Naive thymus-derived CD4-positive, alpha-beta T cell (primary cell): ENCODE measurements at regions not wholly inside any gene's neighbourhood (a gene's known extent, or its start where the extent isn't known, plus 50 kb on each side); places are given as distances from the start of the nearest gene placed in this dataset.

Source experiments
- ATAC-seq: fragments of 150-1000 bp; cut with Tn5 transposase; 2 replicates; pipeline ENCODE4 v1.10.0; 2021; ENCODE audit warnings: mild to moderate bottlenecking, moderate library complexity
- CTCF ChIA-PET: fragments of 350-600 bp; sonication (Branson Sonifier 250); formaldehyde crosslinking; loops from one replicate; lab custom pipeline; 2021; ENCODE audit warnings: antibody characterized with exemption; lab: Charles Lee
- POLR2A ChIA-PET: fragments of 350-600 bp; sonication (Branson Sonifier 250); formaldehyde crosslinking; loops from one replicate; lab custom pipeline; 2021; ENCODE audit warnings: antibody characterized with exemption, inconsistent platforms; lab: Charles Lee
- DNase-seq, 9 donors: peaks; one replicate each; pipeline versions ENCODE4 v3.0.0 to v3.0.0-alpha.2; 2020 to 2022; ENCODE audit warnings: mixed read lengths in 1 of 9
- H3K27ac ChIP-seq: one replicate; pipeline ENCODE4 v1.7.0; 2013; ENCODE audit warnings: mild to moderate bottlenecking, low read depth, low read length, moderate library complexity
- H3K27me3 ChIP-seq, 2 donors: one replicate each; pipeline ENCODE4 v1.7.0; 2013; ENCODE audit warnings: low read length in 2 of 2, mild to moderate bottlenecking in 2 of 2, moderate library complexity in 2 of 2; ENCODE audit not compliant: control insufficient read depth in 2 of 2, insufficient read depth in 2 of 2
- H3K36me3 ChIP-seq, 3 experiments: 1 replicate in 2 of 3; 2 replicates in 1 of 3; pipeline ENCODE4 v1.7.0; 2013; ENCODE audit warnings: low read length in 3 of 3, mild to moderate bottlenecking in 3 of 3, moderate library complexity in 1 of 3; ENCODE audit not compliant: insufficient read depth in 3 of 3, control insufficient read depth in 2 of 3
- H3K4me1 ChIP-seq, 2 donors: one replicate each; pipeline ENCODE4 v1.7.0; 2013; ENCODE audit warnings: low read length in 2 of 2, mild to moderate bottlenecking in 2 of 2, moderate library complexity in 1 of 2; ENCODE audit not compliant: control insufficient read depth in 2 of 2, insufficient read depth in 2 of 2
- H3K4me3 ChIP-seq: 2 replicates; pipeline ENCODE4 v1.7.0; 2013; ENCODE audit warnings: mild to moderate bottlenecking, low read length
- H3K9me3 ChIP-seq, 3 experiments: 1 replicate in 2 of 3; 2 replicates in 1 of 3; pipeline ENCODE4 v1.7.0; 2013; ENCODE audit warnings: low read length in 3 of 3; ENCODE audit not compliant: control insufficient read depth in 2 of 3
- H3K27ac Mint-ChIP-seq, 9 donors: one replicate each; pipeline ENCODE4 v1.8.0; 2020 to 2022; ENCODE audit warnings: mixed read lengths in 9 of 9, mild to moderate bottlenecking in 8 of 9, moderate library complexity in 5 of 9, inconsistent platforms in 2 of 9
- H3K27me3 Mint-ChIP-seq, 5 donors: one replicate each; pipeline ENCODE4 v1.8.0; 2021 to 2022; ENCODE audit warnings: mixed read lengths in 5 of 5, mild to moderate bottlenecking in 1 of 5
- H3K36me3 Mint-ChIP-seq, 5 donors: one replicate each; pipeline ENCODE4 v1.8.0; 2020 to 2022; ENCODE audit warnings: mixed read lengths in 5 of 5, mild to moderate bottlenecking in 3 of 5, inconsistent platforms in 1 of 5
- H3K4me1 Mint-ChIP-seq, 7 donors: one replicate each; pipeline ENCODE4 v1.8.0; 2020 to 2022; ENCODE audit warnings: mixed read lengths in 7 of 7, mild to moderate bottlenecking in 3 of 7, inconsistent platforms in 1 of 7
- H3K4me3 Mint-ChIP-seq, 10 donors: one replicate each; pipeline ENCODE4 v1.8.0; 2020 to 2022; ENCODE audit warnings: mild to moderate bottlenecking in 10 of 10, mixed read lengths in 10 of 10, moderate library complexity in 6 of 10, inconsistent platforms in 2 of 10
- H3K9me3 Mint-ChIP-seq, 11 donors: one replicate each; pipeline ENCODE4 v1.8.0; 2020 to 2022; ENCODE audit warnings: mixed read lengths in 11 of 11, mild to moderate bottlenecking in 4 of 11, inconsistent platforms in 1 of 11, moderate library complexity in 1 of 11
- intact Hi-C, 2 donors: fragments of 100-400 bp; cut with micrococcal nuclease; formaldehyde crosslinking; loops; one replicate each; pipeline ENCODE4 v1.15.1; 2023

DNA sequence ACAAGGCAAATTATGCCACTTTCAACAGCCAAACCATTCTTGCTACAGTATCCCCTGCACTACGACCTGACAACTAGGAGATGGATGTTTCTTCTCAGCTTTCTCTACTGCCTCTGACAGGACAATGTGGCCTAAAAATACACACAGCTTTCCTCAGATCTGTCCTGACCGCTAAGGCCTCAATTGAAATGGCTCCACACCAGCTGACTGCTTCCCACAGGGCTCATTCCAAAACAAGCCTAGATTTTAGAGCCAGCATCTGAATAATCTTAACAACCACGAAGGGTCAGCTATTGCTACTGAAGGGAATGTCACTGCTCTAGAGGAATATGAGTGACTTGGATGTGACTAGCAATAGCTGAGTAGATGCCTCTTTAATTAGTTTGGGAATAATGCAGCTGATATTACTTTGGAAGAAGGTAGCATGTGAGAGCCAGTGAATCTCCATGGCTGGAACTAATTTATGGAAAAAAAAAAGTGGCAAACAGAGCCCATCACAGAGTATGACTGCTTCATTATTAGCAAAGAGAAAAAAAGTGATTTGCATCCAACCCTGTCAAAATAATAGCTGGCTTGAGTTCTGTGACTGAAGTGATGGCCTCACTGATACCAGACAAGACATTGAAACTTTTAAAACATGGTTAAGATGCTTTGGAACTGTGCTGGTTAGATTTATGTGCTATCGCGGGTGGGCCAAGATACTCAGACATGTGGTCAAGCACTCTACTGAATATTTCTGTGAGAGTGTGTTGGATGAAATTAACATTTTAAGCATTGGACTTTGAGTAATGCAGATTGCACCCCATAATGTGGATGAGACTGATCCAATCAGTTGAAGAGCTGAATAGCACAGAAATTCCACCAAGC lies 450.2 kb downstream of the NR2F1-AS1 start:
- H3K27me3 ChIP-seq, result no peaks in the 10 kb centered on the region
- CTCF ChIA-PET, result no interaction called here
- no peaks in the 10 kb centered on the region for H3K9me3 ChIP-seq
- ATAC-seq, result no peak
- Mint-ChIP-seq H3K27ac (no peak overlapping the region), H3K36me3 (no peaks in the 10 kb centered on the region), H3K9me3 (peaks cover 0 to 3% (median 0%) of the 10 kb centered on the region in 11 donors), H3K27me3 (peaks cover 0 to 3% (median 0%) of the 10 kb centered on the region in 5 donors), H3K4me3 (no peak overlapping the region), H3K4me1 (no peaks in the 10 kb centered on the region)
- no peak overlapping the region for H3K27ac ChIP-seq
- H3K4me1 ChIP-seq, result no peaks in the 10 kb centered on the region
- DNase-seq, result no peak
- intact Hi-C loops, result no loop called here
- no peak overlapping the region for H3K4me3 ChIP-seq
- POLR2A ChIA-PET, result no interaction called here
- no peaks in the 10 kb centered on the region for H3K36me3 ChIP-seq

DNA sequence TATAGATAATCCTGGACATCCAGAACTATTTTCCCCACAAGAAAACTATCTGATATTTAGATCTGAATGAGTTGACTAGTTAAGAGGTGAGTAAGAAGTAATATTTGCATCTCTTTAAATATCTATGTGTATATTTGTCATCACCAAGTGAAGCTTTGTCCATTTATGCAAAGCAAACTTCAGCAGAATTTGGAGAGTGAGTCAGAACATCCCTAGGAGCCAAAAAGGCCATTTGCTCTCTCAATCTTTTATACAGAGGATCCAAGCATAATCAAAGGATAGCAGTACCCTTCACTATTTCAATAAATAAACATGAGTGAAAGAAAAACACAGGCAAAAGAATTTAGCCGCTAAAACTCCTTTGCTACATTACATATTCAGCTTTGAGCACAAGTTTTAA lies 454.4 kb downstream of the NR2F1-AS1 start:
- Mint-ChIP-seq H3K36me3 (no peaks in the 10 kb centered on the region), H3K9me3 (peaks cover 0 to 5% (median 0%) of the 10 kb centered on the region in 11 donors), H3K27ac (no peak overlapping the region), H3K4me3 (no peak overlapping the region), H3K4me1 (no peaks in the 10 kb centered on the region), H3K27me3 (peaks cover 0 to 3% (median 0%) of the 10 kb centered on the region in 5 donors)
- POLR2A ChIA-PET, result no interaction called here
- Histone ChIP-seq H3K27me3 (no peaks in the 10 kb centered on the region), H3K36me3 (no peaks in the 10 kb centered on the region), H3K27ac (no peak overlapping the region), H3K4me3 (no peak overlapping the region), H3K9me3 (no peaks in the 10 kb centered on the region), H3K4me1 (no peaks in the 10 kb centered on the region)
- DNase-seq (no peak), ATAC-seq (no peak)
- intact Hi-C loops, result no loop called here
- CTCF ChIA-PET, result no interaction called here

DNA sequence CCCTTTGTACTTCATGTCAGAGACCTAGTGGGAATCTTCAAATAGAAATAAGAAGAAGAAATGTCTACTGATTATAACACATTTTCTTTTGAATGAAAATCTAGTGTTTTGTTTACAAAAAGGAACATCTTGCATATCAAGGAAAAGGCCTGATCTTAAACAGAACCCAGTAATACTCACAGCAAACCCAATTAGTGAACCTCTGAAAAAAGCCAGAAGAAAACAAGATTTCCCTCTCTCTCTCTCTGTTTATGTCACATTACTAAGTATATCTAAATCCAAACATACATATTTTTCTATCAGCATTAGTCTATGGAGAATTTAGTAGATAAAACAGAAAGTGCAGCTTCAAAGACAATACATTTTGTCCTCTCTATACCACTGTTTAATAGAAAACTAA lies 457.9 kb downstream of the NR2F1-AS1 start:
- Mint-ChIP-seq H3K27me3 (no peaks in the 10 kb centered on the region), H3K27ac (no peak overlapping the region), H3K4me3 (no peak overlapping the region), H3K36me3 (no peaks in the 10 kb centered on the region), H3K9me3 (peaks cover 0 to 9% (median 0%) of the 10 kb centered on the region in 11 donors), H3K4me1 (no peaks in the 10 kb centered on the region)
- ChIA-PET CTCF (no interaction called here), POLR2A (no interaction called here)
- Histone ChIP-seq H3K4me1 (no peaks in the 10 kb centered on the region), H3K27ac (no peak overlapping the region), H3K27me3 (no peaks in the 10 kb centered on the region), H3K4me3 (no peak overlapping the region), H3K36me3 (no peaks in the 10 kb centered on the region), H3K9me3 (no peaks in the 10 kb centered on the region)
- DNase-seq (no peak), ATAC-seq (no peak)
- intact Hi-C loops, result no loop called here

DNA sequence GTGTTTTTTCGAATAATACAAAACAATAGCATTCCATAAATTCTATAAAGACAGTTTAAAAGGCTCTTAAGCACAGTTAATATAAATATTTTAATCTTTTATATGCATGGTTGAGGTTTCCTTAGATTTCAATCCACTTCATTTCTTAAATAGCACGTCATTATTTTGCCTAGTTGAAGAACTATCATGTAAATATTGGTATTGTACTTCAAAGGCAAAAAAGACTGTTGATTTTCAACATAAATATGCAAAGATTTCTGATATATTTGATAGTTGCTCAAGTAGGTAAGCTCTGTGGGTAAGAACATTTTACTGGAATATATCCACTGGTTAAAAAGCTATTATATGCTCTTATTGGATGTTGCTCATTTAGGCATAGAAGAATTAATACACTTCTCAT lies 458.6 kb downstream of the NR2F1-AS1 start:
- H3K27ac Mint-ChIP-seq, result no peak overlapping the region
- Histone ChIP-seq H3K27me3 (no peaks in the 10 kb centered on the region), H3K27ac (no peak overlapping the region), H3K9me3 (no peaks in the 10 kb centered on the region), H3K4me3 (no peak overlapping the region), H3K4me1 (no peaks in the 10 kb centered on the region), H3K36me3 (no peaks in the 10 kb centered on the region)
- no peaks in the 10 kb centered on the region for H3K36me3 Mint-ChIP-seq
- no peaks in the 10 kb centered on the region for H3K4me1 Mint-ChIP-seq
- no peak for DNase-seq
- no peaks in the 10 kb centered on the region for H3K27me3 Mint-ChIP-seq
- no peak for ATAC-seq
- intact Hi-C loops, result no loop called here
- H3K4me3 Mint-ChIP-seq, result no peak overlapping the region
- ChIA-PET CTCF (no interaction called here), POLR2A (no interaction called here)
- peaks cover 0 to 10% (median 0%) of the 10 kb centered on the region in 11 donors for H3K9me3 Mint-ChIP-seq

DNA sequence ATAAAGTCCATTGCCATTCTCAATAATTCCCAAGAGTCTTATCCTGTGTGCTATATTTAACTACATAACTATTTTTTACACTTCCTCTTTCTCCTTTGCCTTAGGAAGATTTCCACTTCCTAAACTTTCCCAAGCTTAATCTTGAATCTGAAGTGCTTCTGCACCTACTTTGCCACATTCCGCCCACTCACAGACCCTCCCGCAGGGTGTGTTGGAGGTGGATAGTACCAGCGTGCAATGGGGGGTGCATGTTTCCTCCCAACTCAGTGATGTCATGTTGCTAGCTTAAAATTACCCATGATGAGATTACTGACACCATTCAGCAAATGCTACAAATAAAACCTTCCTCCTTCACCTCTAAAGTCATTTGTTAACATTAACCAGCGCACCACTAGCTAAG lies 460.2 kb downstream of the NR2F1-AS1 start:
- no peak overlapping the region for H3K4me3 Mint-ChIP-seq
- DNase-seq (no peak), ATAC-seq (no peak)
- ChIA-PET POLR2A (no interaction called here), CTCF (no interaction called here)
- peaks cover 0 to 10% (median 0%) of the 10 kb centered on the region in 11 donors for H3K9me3 Mint-ChIP-seq
- Histone ChIP-seq H3K36me3 (no peaks in the 10 kb centered on the region), H3K27ac (no peak overlapping the region), H3K27me3 (no peaks in the 10 kb centered on the region), H3K4me1 (no peaks in the 10 kb centered on the region), H3K4me3 (no peak overlapping the region), H3K9me3 (no peaks in the 10 kb centered on the region)
- H3K4me1 Mint-ChIP-seq, result no peaks in the 10 kb centered on the region
- intact Hi-C loops, result no loop called here
- H3K27me3 Mint-ChIP-seq, result no peaks in the 10 kb centered on the region
- no peaks in the 10 kb centered on the region for H3K36me3 Mint-ChIP-seq
- no peak overlapping the region for H3K27ac Mint-ChIP-seq

DNA sequence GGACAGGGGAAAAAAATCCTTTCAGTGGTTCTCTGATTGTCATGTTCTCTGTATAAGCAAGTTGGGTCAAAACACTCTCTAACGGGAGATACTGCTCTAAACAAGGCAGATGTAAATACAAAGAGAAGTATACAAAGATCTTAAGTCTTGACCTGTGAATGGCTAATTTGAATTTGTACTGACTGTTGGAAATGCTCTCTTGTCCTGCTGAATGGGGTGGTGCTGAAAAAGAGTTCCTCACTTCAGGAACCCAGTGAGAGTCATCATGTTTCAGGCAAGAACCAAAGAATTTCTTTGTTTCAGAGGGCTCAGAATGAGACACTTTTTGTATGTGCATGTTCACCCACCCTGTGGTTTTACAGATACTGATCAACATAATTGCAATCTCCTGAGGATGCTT lies 461.0 kb downstream of the NR2F1-AS1 start:
- intact Hi-C loops, result no loop called here
- Mint-ChIP-seq H3K27me3 (no peaks in the 10 kb centered on the region), H3K36me3 (no peaks in the 10 kb centered on the region), H3K27ac (no peak overlapping the region), H3K9me3 (peaks cover 0 to 10% (median 0%) of the 10 kb centered on the region in 11 donors), H3K4me3 (no peak overlapping the region), H3K4me1 (no peaks in the 10 kb centered on the region)
- ATAC-seq (no peak), DNase-seq (no peak)
- Histone ChIP-seq H3K9me3 (no peaks in the 10 kb centered on the region), H3K27ac (no peak overlapping the region), H3K4me3 (no peak overlapping the region), H3K36me3 (no peaks in the 10 kb centered on the region), H3K4me1 (no peaks in the 10 kb centered on the region), H3K27me3 (no peaks in the 10 kb centered on the region)
- POLR2A ChIA-PET, result no interaction called here
- CTCF ChIA-PET, result no interaction called here
